ENCODE measurements at regions not wholly inside any gene's neighbourhood (a gene's known extent, or its start where the extent isn't known, plus 50 kb on each side); places are given as distances from the start of the nearest gene placed in this dataset.

DNA sequence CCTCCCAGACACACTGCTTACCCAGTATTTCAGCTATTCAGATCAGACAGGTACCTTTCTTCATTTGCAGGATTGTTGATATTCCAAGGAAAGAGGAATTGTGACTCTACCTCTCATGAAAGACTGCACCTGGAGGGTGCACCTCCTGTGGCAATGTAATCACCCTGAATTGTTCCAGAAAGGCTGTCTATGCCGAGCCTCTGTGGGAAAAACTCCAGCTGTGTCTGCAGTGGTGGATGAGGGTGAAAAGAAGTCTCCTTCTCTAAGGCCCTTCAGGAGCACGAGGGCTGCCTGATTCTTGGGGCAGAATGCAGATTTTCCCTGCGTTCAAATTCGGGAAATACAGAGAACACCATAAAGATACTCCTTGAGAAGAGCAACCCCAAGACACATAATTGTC, 108.2 kb upstream of the ADAMTS3 start:
- POLR2A ChIA-PET, result no interaction called here
- Histone ChIP-seq H3K79me2 (ENCODE audit: control insufficient read depth, insufficient read depth, low read length) (no peaks in the 10 kb centered on the region), H2AFZ (ENCODE audit: low read depth, low read length) (no peak overlapping the region), H3K4me3 (replicated peaks in 1 of 3; ENCODE audit: insufficient read depth in 1 of 3, low read depth in 1 of 3, low read length in 3 of 3) (no peak overlapping the region), H3K27ac (ENCODE audit: insufficient read depth, low read depth, low read length) (no peak overlapping the region), H3K9me3 (replicated peaks; ENCODE audit: control insufficient read depth, insufficient read depth, low read length) (no peaks in the 10 kb centered on the region), H3K9me1 (replicated peaks; ENCODE audit: control insufficient read depth, extremely low read depth, insufficient read depth, low read length) (no peaks in the 10 kb centered on the region), H3K4me1 (ENCODE audit: control insufficient read depth, extremely low read depth, insufficient read depth, low read length) (no peaks in the 10 kb centered on the region), H3K9ac (replicated peaks; ENCODE audit: extremely low read depth, insufficient read depth, low read length) (no peak overlapping the region), H3K4me2 (ENCODE audit: insufficient read depth, low read length) (no peak overlapping the region), H3K27me3 (ENCODE audit: control insufficient read depth in 2 of 2, insufficient read depth in 2 of 2, low read length in 2 of 2) (no peaks in the 10 kb centered on the region), H4K20me1 (replicated peaks; ENCODE audit: control insufficient read depth, extremely low read depth, insufficient read depth, low read length) (no peaks in the 10 kb centered on the region), H3K36me3 (ENCODE audit: control insufficient read depth in 2 of 2, extremely low read depth in 1 of 2, insufficient read depth in 2 of 2, low read length in 2 of 2) (no peaks in the 10 kb centered on the region)
- dilution Hi-C loops (cut with MboI; ENCODE audit: extremely low pct_ligation_motif_present, low sequenced_read_pairs) (no loop called here), intact Hi-C loops (cut with micrococcal nuclease) (no loop called here)
- no TSS peak for BruUV-seq (replicated peaks)
- DNase-seq (ENCODE audit: low read depth, low spot score) (no peak), FAIRE-seq (no peak)
- CTCF ChIA-PET, result no interaction called here
- TF ChIP-seq CTCF (IDR thresholded peaks at IDR 0.05; ENCODE audit: extremely low read depth in 1 of 2, insufficient read depth in 1 of 2, low read depth in 1 of 2, low read length in 2 of 2) (no peak), JUN (IDR thresholded peaks at IDR 0.05; ENCODE audit: borderline replicate concordance, insufficient read depth, insufficient read length, low read depth) (no peak), FOS (IDR thresholded peaks at IDR 0.05; ENCODE audit: borderline replicate concordance, insufficient read depth, low read length) (no peak), MYC (IDR thresholded peaks at IDR 0.05; ENCODE audit: low read depth, low read length) (no peak), POLR2AphosphoS5 (IDR thresholded peaks at IDR 0.05; ENCODE audit: insufficient read depth, low read depth, low read length) (no peak), EZH2 (IDR thresholded peaks at IDR 0.05; ENCODE audit: borderline replicate concordance, low read depth, low read length, severe bottlenecking) (no peak)

DNA sequence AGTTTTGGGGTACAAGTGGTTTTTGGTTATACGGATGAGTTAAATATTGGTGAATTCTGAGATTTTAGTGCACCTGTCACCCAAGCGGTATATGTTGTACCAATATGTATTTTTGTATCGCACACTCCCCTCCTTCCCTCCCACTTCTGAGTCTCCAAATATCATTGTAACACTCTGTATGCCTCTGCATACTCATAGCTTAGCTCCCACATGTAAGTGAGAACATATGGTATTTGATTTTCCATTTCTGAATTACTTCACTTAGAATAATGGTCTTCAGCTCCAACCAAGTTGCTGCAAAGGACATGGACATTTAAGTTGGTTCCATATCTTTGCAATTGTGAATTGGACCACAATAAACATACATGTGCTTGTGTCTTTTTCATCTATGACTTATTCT, 103.0 kb upstream of the ADAMTS3 start:
- Histone ChIP-seq H3K27ac (ENCODE audit: insufficient read depth, low read depth, low read length) (no peak overlapping the region), H3K9me3 (replicated peaks; ENCODE audit: control insufficient read depth, insufficient read depth, low read length) (no peaks in the 10 kb centered on the region), H3K4me2 (ENCODE audit: insufficient read depth, low read length) (no peak overlapping the region), H3K9ac (replicated peaks; ENCODE audit: extremely low read depth, insufficient read depth, low read length) (no peak overlapping the region), H3K27me3 (ENCODE audit: control insufficient read depth in 2 of 2, insufficient read depth in 2 of 2, low read length in 2 of 2) (peaks cover 0 to 2% of the 10 kb centered on the region in 2 experiments), H4K20me1 (replicated peaks; ENCODE audit: control insufficient read depth, extremely low read depth, insufficient read depth, low read length) (no peaks in the 10 kb centered on the region), H3K9me1 (replicated peaks; ENCODE audit: control insufficient read depth, extremely low read depth, insufficient read depth, low read length) (no peaks in the 10 kb centered on the region), H2AFZ (ENCODE audit: low read depth, low read length) (no peak overlapping the region), H3K4me1 (ENCODE audit: control insufficient read depth, extremely low read depth, insufficient read depth, low read length) (no peaks in the 10 kb centered on the region), H3K79me2 (ENCODE audit: control insufficient read depth, insufficient read depth, low read length) (no peaks in the 10 kb centered on the region), H3K36me3 (ENCODE audit: control insufficient read depth in 2 of 2, extremely low read depth in 1 of 2, insufficient read depth in 2 of 2, low read length in 2 of 2) (no peaks in the 10 kb centered on the region), H3K4me3 (replicated peaks in 1 of 3; ENCODE audit: insufficient read depth in 1 of 3, low read depth in 1 of 3, low read length in 3 of 3) (no peak overlapping the region)
- FAIRE-seq (no peak), DNase-seq (ENCODE audit: low read depth, low spot score) (no peak)
- BruUV-seq (replicated peaks), result no TSS peak
- no peak for TF ChIP-seq POLR2AphosphoS5 (IDR thresholded peaks at IDR 0.05; ENCODE audit: insufficient read depth, low read depth, low read length)
- no peak for TF ChIP-seq JUN (IDR thresholded peaks at IDR 0.05; ENCODE audit: borderline replicate concordance, insufficient read depth, insufficient read length, low read depth)
- TF ChIP-seq EZH2 (IDR thresholded peaks at IDR 0.05; ENCODE audit: borderline replicate concordance, low read depth, low read length, severe bottlenecking), result no peak
- no peak for TF ChIP-seq MYC (IDR thresholded peaks at IDR 0.05; ENCODE audit: low read depth, low read length)
- TF ChIP-seq, protein P1, sequence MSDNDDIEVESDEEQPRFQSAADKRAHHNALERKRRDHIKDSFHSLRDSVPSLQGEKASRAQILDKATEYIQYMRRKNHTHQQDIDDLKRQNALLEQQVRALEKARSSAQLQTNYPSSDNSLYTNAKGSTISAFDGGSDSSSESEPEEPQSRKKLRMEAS (IDR thresholded peaks at IDR 0.05; ENCODE audit: insufficient read depth, insufficient read length), result no peak
- TF ChIP-seq FOS (IDR thresholded peaks at IDR 0.05; ENCODE audit: borderline replicate concordance, insufficient read depth, low read length), result no peak
- no peak for TF ChIP-seq GATA2 (IDR thresholded peaks at IDR 0.05; ENCODE audit: insufficient read depth, insufficient read length, low read depth, low read length)
- no peak for TF ChIP-seq POLR2A (IDR thresholded peaks at IDR 0.05; ENCODE audit: low read depth, low read length)
- ChIA-PET POLR2A (no interaction called here), CTCF (no interaction called here)
- intact Hi-C loops (cut with micrococcal nuclease) (no loop called here), dilution Hi-C loops (cut with MboI; ENCODE audit: extremely low pct_ligation_motif_present, low sequenced_read_pairs) (no loop called here)
